HEK293 (cell line): ENCODE measurements at regions not wholly inside any gene's neighbourhood (a gene's known extent, or its start where the extent isn't known, plus 50 kb on each side); places are given as distances from the start of the nearest gene placed in this dataset.

Experiments
- CTCF ChIA-PET: fragments of 350-600 bp; formaldehyde crosslinking; extraction: SDS; loops from one replicate; lab custom pipeline; 2021; ENCODE audit warnings: antibody characterized with exemption; lab: Yijun Ruan, JAX
- POLR2A ChIA-PET: fragments of 300-600 bp; formaldehyde crosslinking; extraction: SDS; loops from one replicate; lab custom pipeline; 2020; ENCODE audit warnings: antibody characterized with exemption, inconsistent platforms; lab: Yijun Ruan, JAX
- H3K27ac ChIP-seq: fragments of 200-500 bp; sonication (Bioruptor generic); 2 replicates; pipeline ENCODE4 v1.5.1; 2014; ENCODE audit warnings: low read depth, low read length, control low read depth, inconsistent platforms; ENCODE audit errors: extremely low read depth
- H3K36me3 ChIP-seq, 2 experiments: fragments of 200-500 bp in 1 of 2; sonication (Bioruptor generic) in 1 of 2; 1 replicate in 1 of 2; 2 replicates in 1 of 2; pipeline ENCODE4 v1.5.1; 2014 to 2017; ENCODE audit warnings: inconsistent platforms in 2 of 2, low read length in 2 of 2; ENCODE audit not compliant: control insufficient read depth in 2 of 2, insufficient read depth in 1 of 2
- H3K4me1 ChIP-seq: fragments of 200-500 bp; sonication (Bioruptor generic); 2 replicates; pipeline ENCODE4 v1.5.1; 2014; ENCODE audit warnings: mild to moderate bottlenecking, low read length, inconsistent platforms; ENCODE audit not compliant: control insufficient read depth, insufficient read depth
- H3K4me3 ChIP-seq: 2 replicates; pipeline ENCODE4 v1.5.1; 2011; ENCODE audit warnings: low read depth, mild to moderate bottlenecking, control low read depth, low read length, moderate library complexity
- H3K9me3 ChIP-seq: fragments of 200-500 bp; sonication (Bioruptor generic); 2 replicates; pipeline ENCODE4 v1.5.1; 2014; ENCODE audit warnings: low read depth, low read length, inconsistent platforms; ENCODE audit not compliant: control insufficient read depth, insufficient read depth
- ATF2 ChIP-seq: fragments of 450-650 bp; formaldehyde crosslinking; IDR thresholded peaks from 2 replicates; pipeline ENCODE4 v1.5.1; 2016; ENCODE audit warnings: missing biosample characterization, missing genetic modification characterization, low read depth
- GLI2 ChIP-seq: fragments of 450-650 bp; formaldehyde crosslinking; IDR thresholded peaks from 2 replicates; pipeline ENCODE4; 2017; ENCODE audit warnings: missing biosample characterization, missing genetic modification characterization, low read depth, borderline replicate concordance
- INSM2 ChIP-seq: fragments of 450-650 bp; formaldehyde crosslinking; IDR thresholded peaks from 2 replicates; pipeline ENCODE4 v1.5.1; 2016; ENCODE audit warnings: missing biosample characterization, missing genetic modification characterization
- MYNN ChIP-seq: fragments of 450-650 bp; formaldehyde crosslinking; IDR thresholded peaks from 2 replicates; pipeline ENCODE4 v1.5.1; 2016; ENCODE audit warnings: missing biosample characterization, missing genetic modification characterization, borderline replicate concordance
- OVOL3 ChIP-seq: fragments of 450-650 bp; formaldehyde crosslinking; IDR thresholded peaks from 2 replicates; pipeline ENCODE4 v1.5.1; 2016; ENCODE audit warnings: missing biosample characterization, missing genetic modification characterization
- SP2 ChIP-seq: fragments of 450-650 bp; formaldehyde crosslinking; IDR thresholded peaks from 2 replicates; pipeline ENCODE4 v1.5.1; 2016; ENCODE audit warnings: missing biosample characterization, missing genetic modification characterization
- TRIM28 ChIP-seq: IDR thresholded peaks from 2 replicates; pipeline ENCODE4 v1.6.1; 2011; ENCODE audit warnings: low read length, control low read depth, borderline replicate concordance
- ZBTB21 ChIP-seq: fragments of 450-650 bp; formaldehyde crosslinking; IDR thresholded peaks from 2 replicates; pipeline ENCODE4 v1.5.1; 2017; ENCODE audit warnings: missing biosample characterization, missing genetic modification characterization
- ZBTB48 ChIP-seq: fragments of 450-650 bp; formaldehyde crosslinking; IDR thresholded peaks from 2 replicates; pipeline ENCODE4 v1.5.1; 2016; ENCODE audit warnings: missing biosample characterization, missing genetic modification characterization
- ZBTB6 ChIP-seq: fragments of 450-650 bp; formaldehyde crosslinking; IDR thresholded peaks from 2 replicates; pipeline ENCODE4 v1.5.1; 2017; ENCODE audit warnings: missing biosample characterization, missing genetic modification characterization
- ZBTB8A ChIP-seq: fragments of 450-650 bp; formaldehyde crosslinking; IDR thresholded peaks from 2 replicates; pipeline ENCODE4 v1.5.1; 2016; ENCODE audit warnings: missing biosample characterization, missing genetic modification characterization
- ZNF114 ChIP-seq: fragments of 450-650 bp; formaldehyde crosslinking; IDR thresholded peaks from 2 replicates; pipeline ENCODE4 v1.5.0; 2017; ENCODE audit warnings: missing biosample characterization, missing genetic modification characterization
- ZNF121 ChIP-seq: fragments of 450-650 bp; formaldehyde crosslinking; IDR thresholded peaks from 2 replicates; pipeline ENCODE4 v1.5.1; 2016; ENCODE audit warnings: missing biosample characterization, missing genetic modification characterization
- ZNF133 ChIP-seq: fragments of 450-650 bp; formaldehyde crosslinking; IDR thresholded peaks from 2 replicates; pipeline ENCODE4 v1.5.1; 2016; ENCODE audit warnings: missing biosample characterization, missing genetic modification characterization
- ZNF157 ChIP-seq: fragments of 450-650 bp; formaldehyde crosslinking; IDR thresholded peaks from 2 replicates; pipeline ENCODE4 v1.5.1; 2016; ENCODE audit warnings: missing biosample characterization, missing genetic modification characterization
- ZNF184 ChIP-seq: fragments of 450-650 bp; IDR thresholded peaks from 2 replicates; pipeline ENCODE4 v1.5.1; 2018; ENCODE audit warnings: missing biosample characterization, mild to moderate bottlenecking, missing genetic modification characterization
- ZNF239 ChIP-seq: fragments of 450-650 bp; formaldehyde crosslinking; IDR thresholded peaks from 2 replicates; pipeline ENCODE4 v1.5.1; 2016; ENCODE audit warnings: missing biosample characterization, missing genetic modification characterization
- ZNF311 ChIP-seq: fragments of 450-650 bp; formaldehyde crosslinking; IDR thresholded peaks from 2 replicates; pipeline ENCODE4 v1.5.1; 2017; ENCODE audit warnings: missing biosample characterization, missing genetic modification characterization, borderline replicate concordance
- ZNF433 ChIP-seq: fragments of 450-650 bp; formaldehyde crosslinking; IDR thresholded peaks from 2 replicates; pipeline ENCODE4 v1.5.1; 2016; ENCODE audit warnings: missing biosample characterization, missing genetic modification characterization, low read depth
- ZNF555 ChIP-seq: fragments of 450-650 bp; formaldehyde crosslinking; conservative IDR thresholded peaks from 2 replicates; pipeline ENCODE4 v1.5.1; 2017; ENCODE audit warnings: missing biosample characterization, mild to moderate bottlenecking, missing genetic modification characterization, inconsistent platforms
- ZNF585B ChIP-seq: fragments of 450-650 bp; formaldehyde crosslinking; IDR thresholded peaks from 2 replicates; pipeline ENCODE4 v1.5.1; 2016; ENCODE audit warnings: missing biosample characterization, missing genetic modification characterization
- ZNF639 ChIP-seq: fragments of 450-650 bp; formaldehyde crosslinking; IDR thresholded peaks from 2 replicates; pipeline ENCODE4 v1.5.1; 2016; ENCODE audit warnings: missing biosample characterization, missing genetic modification characterization
- ZNF654 ChIP-seq: fragments of 450-650 bp; formaldehyde crosslinking; IDR thresholded peaks from 2 replicates; pipeline ENCODE4 v1.5.1; 2016; ENCODE audit warnings: low read depth, missing biosample characterization, missing genetic modification characterization
- ZNF692 ChIP-seq: fragments of 450-650 bp; formaldehyde crosslinking; IDR thresholded peaks from 2 replicates; pipeline ENCODE4 v1.5.1; 2016; ENCODE audit warnings: missing biosample characterization, missing genetic modification characterization
- ZNF701 ChIP-seq: fragments of 450-650 bp; formaldehyde crosslinking; IDR thresholded peaks from 2 replicates; pipeline ENCODE4 v1.5.1; 2016; ENCODE audit warnings: missing biosample characterization, missing genetic modification characterization
- ZNF776 ChIP-seq: fragments of 450-650 bp; formaldehyde crosslinking; IDR thresholded peaks from 2 replicates; pipeline ENCODE4 v1.5.0; 2017; ENCODE audit warnings: missing biosample characterization, missing genetic modification characterization, borderline replicate concordance
- ZNF837 ChIP-seq: fragments of 450-650 bp; formaldehyde crosslinking; IDR thresholded peaks from 2 replicates; pipeline ENCODE4 v1.5.1; 2016; ENCODE audit warnings: missing biosample characterization, missing genetic modification characterization
- ZSCAN16 ChIP-seq: fragments of 450-650 bp; formaldehyde crosslinking; IDR thresholded peaks from 2 replicates; pipeline ENCODE4 v1.5.1; 2016; ENCODE audit warnings: missing biosample characterization, missing genetic modification characterization

GRCh38 chr12:115806000-115806399 is 471.5 kb downstream of the MED13L start:
- Histone ChIP-seq H3K27ac (no peak overlapping the region), H3K9me3 (no peaks in the 10 kb centered on the region), H3K36me3 (no peaks in the 10 kb centered on the region), H3K4me3 (no peak overlapping the region), H3K4me1 (no peaks in the 10 kb centered on the region)
- CTCF ChIA-PET: no interaction called here
- POLR2A ChIA-PET: no interaction called here
- no peak for TF ChIP-seq ZNF776 (tag by site-specific recombination)
- TF ChIP-seq ZNF239 (tag by site-specific recombination): peak; percentile 98

- CTCF ChIA-PET: interaction anchor here (0.5 to 0.7 kb wide), 3 partner anchors 91 to 1211 kb away, joined by 3 to 4 read pairs (median 3); no protein-coding TSS in a partner anchor
- TF ChIP-seq ZNF555 (tag by site-specific recombination): no peak
- TF ChIP-seq ZNF311 (tag by site-specific recombination): no peak
- TF ChIP-seq ZBTB8A (tag by site-specific recombination): no peak
- TF ChIP-seq ZNF114: no peak
- no peak for TF ChIP-seq OVOL3 (tag by site-specific recombination)
- TF ChIP-seq ATF2: no peak
- TF ChIP-seq ZSCAN16 (tag by site-specific recombination): no peak
- no peak for TF ChIP-seq GLI2 (tag by site-specific recombination)
- TF ChIP-seq ZNF157: no peak
- no peak for TF ChIP-seq ZNF692 (tag by site-specific recombination)
- no peak for TF ChIP-seq ZNF433 (tag by site-specific recombination)
- no peak for TF ChIP-seq MYNN (tag by site-specific recombination)
- TF ChIP-seq ZNF121 (tag by site-specific recombination): no peak
- POLR2A ChIA-PET: no interaction called here
- H3K27ac ChIP-seq: no peak overlapping the region
- H3K4me3 ChIP-seq: no peak overlapping the region
- no peaks in the 10 kb centered on the region for H3K36me3 ChIP-seq
- no peaks in the 10 kb centered on the region for H3K4me1 ChIP-seq
- H3K9me3 ChIP-seq: no peaks in the 10 kb centered on the region
Measured at GRCh38 chr12:115802767-115803166, 474.7 kb downstream of the MED13L start.

GRCh38 chr12:115801871-115802270 is 475.6 kb downstream of the MED13L start:
- CTCF ChIA-PET: interaction anchor here (1.2 kb wide), 1 partner anchor 899 kb away, joined by 5 read pairs; no protein-coding TSS in a partner anchor
- Histone ChIP-seq H3K9me3 (no peaks in the 10 kb centered on the region), H3K36me3 (no peaks in the 10 kb centered on the region), H3K4me3 (no peak overlapping the region), H3K27ac (no peak overlapping the region), H3K4me1 (no peaks in the 10 kb centered on the region)
- POLR2A ChIA-PET: no interaction called here
- TF ChIP-seq ZBTB6 (tag by site-specific recombination): no peak
- no peak for TF ChIP-seq ZNF701 (tag by site-specific recombination)
- TF ChIP-seq ZNF133 (tag by site-specific recombination): no peak
- no peak for TF ChIP-seq TRIM28
- TF ChIP-seq SP2 (tag by site-specific recombination): no peak
- no peak for TF ChIP-seq ZNF654
- no peak for TF ChIP-seq ZNF585B (tag by site-specific recombination)
- no peak for TF ChIP-seq ZBTB48 (tag by site-specific recombination)
- TF ChIP-seq ZNF184: no peak
- no peak for TF ChIP-seq INSM2 (tag by site-specific recombination)
- no peak for TF ChIP-seq ZBTB21 (tag by site-specific recombination)
- TF ChIP-seq ZNF837 (tag by site-specific recombination): no peak
- TF ChIP-seq ZNF639 (tag by site-specific recombination): no peak
